ENCODE measurements at regions not wholly inside any gene's neighbourhood (a gene's known extent, or its start where the extent isn't known, plus 50 kb on each side); places are given as distances from the start of the nearest gene placed in this dataset.

DNA sequence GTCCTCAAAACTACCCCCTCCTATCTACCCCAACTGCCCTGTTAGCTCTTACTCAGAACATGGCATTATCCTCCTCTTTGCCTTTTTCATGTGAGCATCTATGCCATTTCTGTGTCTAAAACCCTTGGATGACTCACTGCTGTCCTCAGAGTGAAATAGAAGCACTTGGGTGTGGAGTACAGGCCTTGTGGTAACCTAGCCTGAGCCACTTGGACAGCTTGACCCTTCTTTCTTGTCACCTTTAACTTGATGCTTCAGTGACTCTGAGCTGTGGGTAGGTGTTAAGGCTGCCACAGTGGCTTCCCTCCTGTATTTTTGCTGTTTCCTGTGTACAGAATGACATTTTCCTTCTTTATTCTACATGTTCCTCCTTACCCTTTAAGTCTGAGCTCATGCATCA is 391.4 kb downstream of the SH3GL2 start:
- DNase-seq (ENCODE audit: low read depth), result no peak

DNA sequence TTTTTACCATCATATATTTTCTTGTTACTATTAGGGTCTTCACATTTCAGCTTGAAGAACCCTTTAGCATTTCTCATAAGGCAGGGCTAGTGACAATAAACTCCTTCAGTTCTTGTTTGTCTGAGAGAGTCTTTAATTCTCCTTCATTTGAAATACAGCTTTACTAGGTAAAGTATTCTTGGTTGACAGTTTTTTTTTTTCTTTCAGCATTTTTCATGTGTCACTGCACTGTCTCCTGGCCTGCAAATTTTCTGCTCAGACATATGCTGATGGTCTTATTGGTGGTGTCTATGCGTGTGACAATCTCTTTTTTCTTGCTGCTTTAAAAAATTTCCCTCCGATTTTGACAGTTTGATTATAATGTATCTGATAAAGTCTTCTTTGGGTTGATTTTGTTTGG is 399.9 kb downstream of the SH3GL2 start:
- DNase-seq (ENCODE audit: low read depth), result no peak

GRCh38 chr9:17986595-17986994 is 407.7 kb downstream of the SH3GL2 start:
- no peak for DNase-seq (ENCODE audit: low read depth)

DNA sequence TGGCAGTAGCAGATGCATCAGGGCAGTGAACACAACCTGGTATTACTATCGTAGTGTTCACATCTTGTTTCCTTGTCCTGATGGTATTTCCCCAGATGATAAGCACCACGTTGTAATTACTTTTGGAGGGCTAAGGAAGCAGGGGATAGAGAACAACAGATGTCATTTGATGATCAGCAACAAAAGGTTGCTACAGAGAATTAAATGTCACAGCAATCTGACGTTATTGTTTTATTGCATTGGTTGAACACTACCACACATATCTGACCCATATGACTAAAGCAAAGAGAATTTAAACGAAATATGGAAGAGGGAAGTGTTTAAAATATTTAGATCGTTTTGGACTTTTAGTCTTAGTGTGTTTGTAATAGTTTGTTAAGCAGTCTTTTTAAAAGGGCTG is 408.3 kb downstream of the SH3GL2 start:
- no peak for DNase-seq (ENCODE audit: low read depth)

DNA sequence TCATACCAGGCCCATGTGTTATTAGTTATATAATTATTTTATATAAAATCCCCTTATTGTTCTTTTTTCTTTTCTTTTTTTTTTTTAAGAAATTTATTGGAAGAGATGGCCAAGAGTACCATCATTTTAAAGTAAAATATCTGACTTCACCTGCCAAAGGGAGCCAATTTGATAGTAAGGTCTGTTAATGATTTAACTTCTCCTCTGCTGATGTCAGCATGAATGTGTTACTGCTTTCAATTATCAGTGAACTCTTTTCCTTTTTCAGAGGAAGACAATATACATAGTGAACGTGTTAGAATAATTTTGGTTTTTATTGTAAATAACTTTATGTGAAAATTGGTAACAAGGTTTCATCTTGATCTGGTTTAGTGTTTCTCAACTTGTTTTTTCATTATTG is 409.6 kb downstream of the SH3GL2 start:
- DNase-seq (ENCODE audit: low read depth), result no peak

DNA sequence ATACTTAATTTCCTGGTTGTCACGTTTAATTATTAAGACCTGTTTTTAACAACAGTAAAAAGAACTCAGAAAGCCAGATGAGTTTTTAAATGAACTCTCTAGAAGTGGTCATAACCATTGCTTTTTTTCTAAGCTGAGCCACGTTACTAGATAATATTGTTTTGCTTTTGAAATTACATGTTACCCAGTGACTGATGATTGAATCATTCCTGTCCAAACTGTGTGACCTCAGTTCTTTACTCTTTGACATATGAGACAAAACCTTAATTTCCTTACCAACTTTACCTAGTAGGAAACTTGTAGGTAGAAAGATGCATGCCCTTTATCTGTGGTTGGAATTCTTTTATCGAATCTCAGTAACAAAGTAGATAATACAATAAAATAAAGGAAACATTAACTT is 411.7 kb downstream of the SH3GL2 start:
- DNase-seq (ENCODE audit: low read depth), result no peak

GRCh38 chr9:17993024-17993423 is 414.2 kb downstream of the SH3GL2 start:
- DNase-seq (ENCODE audit: low read depth), result no peak

- DNase-seq (ENCODE audit: low read depth), result no peak
Observed at GRCh38 chr9:17994695-17995425, 416.0 kb downstream of the SH3GL2 start.

DNA sequence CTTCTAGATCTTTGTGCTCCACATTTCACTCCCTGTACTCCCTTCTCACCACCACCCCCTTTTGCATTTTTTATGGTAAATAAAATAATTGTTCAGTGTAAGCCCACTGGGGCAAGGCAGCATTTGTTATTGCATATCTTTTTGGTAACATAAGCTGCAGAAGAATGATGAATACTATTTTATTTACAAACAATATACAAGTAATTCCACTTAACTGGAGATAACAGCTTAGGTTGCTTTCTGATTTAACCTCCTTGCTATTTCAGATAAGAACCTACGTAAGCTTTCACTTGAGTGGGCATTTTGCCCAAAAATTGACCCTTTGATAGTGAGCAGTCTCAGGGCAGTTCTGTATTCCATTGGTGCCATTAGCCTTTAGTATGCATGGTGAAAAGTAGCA is 417.9 kb downstream of the SH3GL2 start:
- no peak for DNase-seq (ENCODE audit: low read depth)

DNA sequence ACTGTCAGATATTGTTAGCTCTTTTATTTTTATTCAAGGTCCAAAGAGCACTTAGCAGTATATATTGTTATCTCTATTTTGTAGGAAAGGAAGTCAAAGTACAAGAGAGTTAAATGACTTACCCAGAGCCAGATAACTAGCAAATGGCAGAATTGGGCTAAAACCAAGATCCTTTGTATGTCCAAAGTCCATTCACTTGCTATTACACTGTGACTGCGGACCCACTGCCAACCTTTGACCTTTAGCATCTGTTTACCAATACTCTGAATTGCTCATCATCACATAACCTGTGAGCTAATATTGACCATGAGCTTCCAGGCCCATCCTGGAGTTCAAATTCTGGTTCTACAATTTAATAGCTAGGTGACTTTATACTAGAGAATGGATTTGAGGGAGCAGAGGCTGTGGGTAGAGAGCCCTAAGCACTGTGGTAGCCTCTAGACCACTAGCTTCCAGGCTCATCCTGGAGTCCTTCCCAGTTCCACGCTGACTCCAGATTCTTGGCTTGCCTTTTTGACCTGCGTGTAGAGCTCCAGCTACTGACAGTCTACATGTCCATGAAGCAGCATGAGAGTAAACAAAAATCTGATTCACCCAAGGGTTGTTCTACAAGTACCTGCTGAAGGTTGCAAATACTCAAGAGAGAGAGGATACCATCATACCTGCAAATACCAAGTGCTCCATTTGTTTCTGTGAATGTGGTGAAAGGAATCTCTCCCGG is 424.0 kb downstream of the SH3GL2 start:
- DNase-seq (ENCODE audit: low read depth), result no peak

GRCh38 chr9:18006591-18006990 is 427.7 kb downstream of the SH3GL2 start:
- no peak for DNase-seq (ENCODE audit: low read depth)

GRCh38 chr9:18007621-18008020 is 428.8 kb downstream of the SH3GL2 start:
- DNase-seq (ENCODE audit: low read depth), result no peak

DNA sequence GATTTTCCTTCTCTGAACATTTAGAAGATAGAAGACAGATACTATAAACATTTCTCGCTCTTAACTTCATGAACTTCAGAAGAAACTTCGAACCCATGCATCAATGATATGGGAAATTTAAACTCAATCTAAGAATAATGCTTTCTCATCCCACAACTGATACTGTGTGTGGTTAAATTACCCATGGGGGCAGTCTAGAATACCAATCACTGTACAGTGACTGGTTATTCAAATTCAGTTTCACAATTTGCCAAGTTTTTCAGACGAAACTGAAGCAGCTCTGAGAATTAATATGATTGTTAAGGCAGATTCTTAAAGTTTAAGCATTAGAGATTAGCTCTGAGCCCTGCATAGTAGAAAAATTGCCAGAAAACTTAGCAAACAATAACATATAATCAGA is 431.0 kb downstream of the SH3GL2 start:
- DNase-seq (ENCODE audit: low read depth), result no peak

DNA sequence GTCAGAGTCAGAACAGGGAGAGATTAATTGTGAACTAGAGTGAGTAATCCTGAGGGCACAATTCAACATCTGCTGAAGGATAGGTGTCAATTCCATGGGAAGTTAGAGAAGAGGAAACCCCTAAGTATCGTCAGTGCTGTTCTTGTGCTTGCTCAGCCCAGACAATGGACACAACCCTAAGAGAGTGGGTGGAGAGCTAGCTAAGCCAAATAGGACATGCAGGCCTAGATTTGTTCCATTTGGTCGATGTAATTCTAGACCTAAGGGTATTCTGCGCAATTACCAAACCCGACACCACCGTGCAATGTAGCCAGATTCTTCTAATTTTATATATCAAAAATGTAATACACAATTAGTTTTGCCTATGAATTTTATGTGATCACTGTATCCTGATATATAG is 431.6 kb downstream of the SH3GL2 start:
- no peak for DNase-seq (ENCODE audit: low read depth)

DNA sequence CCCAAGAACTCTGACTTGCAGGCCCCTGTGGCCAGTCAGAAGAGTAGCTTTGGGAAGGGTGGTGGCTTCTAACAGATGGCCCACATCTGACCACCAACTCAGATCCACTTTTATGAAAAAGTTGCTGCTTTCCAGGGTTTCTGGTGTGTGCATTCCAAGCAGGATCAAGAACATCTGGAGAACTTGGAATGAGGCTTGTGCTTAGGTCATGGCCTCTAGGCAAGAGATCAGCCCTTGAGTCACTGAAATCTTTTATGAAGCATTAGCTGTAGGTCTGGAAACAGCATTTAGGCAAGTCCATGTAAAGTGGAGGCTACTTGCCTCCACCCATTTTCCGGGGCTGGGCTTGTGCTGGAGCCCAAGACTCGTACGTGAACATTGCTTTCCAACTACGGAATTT is 433.3 kb downstream of the SH3GL2 start:
- DNase-seq (ENCODE audit: low read depth), result no peak

DNA sequence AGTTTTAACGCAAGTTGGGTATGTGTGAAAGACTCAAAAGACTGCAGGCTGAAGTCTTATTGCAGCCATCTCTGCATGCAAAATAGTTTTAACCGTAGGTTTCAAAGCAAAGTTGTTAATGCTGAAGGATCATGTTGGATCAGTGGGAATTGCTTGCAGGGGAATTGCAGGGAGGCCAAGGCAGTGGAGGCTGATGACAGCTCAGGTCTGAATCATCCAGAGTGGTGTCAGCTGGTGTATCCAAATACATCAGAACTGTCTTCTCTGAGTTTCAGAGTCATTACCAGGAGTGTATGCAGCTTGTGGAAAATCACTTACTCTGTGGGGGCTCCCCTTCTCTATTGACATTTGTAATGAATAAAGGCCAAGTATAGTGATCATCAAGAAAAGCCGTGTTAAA is 435.7 kb downstream of the SH3GL2 start:
- no peak for DNase-seq (ENCODE audit: low read depth)

- no peak for DNase-seq (ENCODE audit: low read depth)
Observed at GRCh38 chr9:18015116-18015515, 436.2 kb downstream of the SH3GL2 start.

GRCh38 chr9:18017136-18017535 is 438.3 kb downstream of the SH3GL2 start:
- no peak for DNase-seq (ENCODE audit: low read depth)

GRCh38 chr9:18018221-18018620 is 439.4 kb downstream of the SH3GL2 start:
- DNase-seq (ENCODE audit: low read depth), result no peak

- no peak for DNase-seq (ENCODE audit: low read depth)
Observed at GRCh38 chr9:18018661-18019060, 439.8 kb downstream of the SH3GL2 start.

- DNase-seq (ENCODE audit: low read depth), result no peak
Observed at GRCh38 chr9:18020121-18020745, 441.4 kb downstream of the SH3GL2 start.

DNA sequence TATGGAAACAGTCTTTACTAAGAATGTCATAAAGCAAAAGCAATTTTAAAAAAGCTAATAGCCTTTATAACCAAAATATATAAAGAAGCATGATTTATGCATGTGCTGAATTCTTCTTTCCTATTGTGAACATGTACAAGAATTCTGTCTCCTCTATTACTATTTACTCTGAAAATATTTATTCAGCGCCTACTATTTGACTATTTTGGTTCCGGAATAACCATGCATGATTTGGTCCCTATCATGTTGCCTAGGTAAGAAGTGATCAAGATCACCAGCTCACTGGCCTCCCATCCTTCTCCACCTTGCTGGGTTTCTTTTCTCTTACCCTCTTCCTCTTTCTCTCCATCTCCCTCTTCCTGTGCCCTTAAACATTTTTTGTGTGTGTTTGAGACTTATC is 443.8 kb downstream of the SH3GL2 start:
- no peak for DNase-seq (ENCODE audit: low read depth)

DNA sequence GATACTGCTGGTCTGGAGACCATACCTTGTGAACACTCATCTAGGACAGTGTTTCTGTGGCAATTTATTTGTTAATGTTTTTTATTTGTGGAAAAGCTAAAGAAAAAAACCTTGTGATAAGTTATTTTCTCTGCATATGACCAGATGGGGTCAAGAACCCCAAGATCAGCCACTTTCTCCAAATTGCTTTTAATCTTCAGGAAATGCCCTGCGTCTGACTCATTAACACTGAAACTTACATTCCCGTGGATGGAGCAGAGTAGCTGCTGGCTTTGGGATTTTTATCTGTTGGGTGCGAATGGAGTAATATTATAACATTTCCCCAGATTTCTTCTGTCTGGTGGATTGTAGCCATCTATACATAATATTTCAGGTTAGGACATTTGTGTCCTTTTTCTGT is 444.5 kb downstream of the SH3GL2 start:
- no peak for DNase-seq (ENCODE audit: low read depth)
